GM19463 (cell line): ENCODE measurements at regions not wholly inside any gene's neighbourhood (a gene's known extent, or its start where the extent isn't known, plus 50 kb on each side); places are given as distances from the start of the nearest gene placed in this dataset.
"Not testable (repeated sequence)": the region's sequence is repeated elsewhere in the genome, so short reads cannot be mapped to it uniquely, and the experiment has no call there.

ENCODE experiments used
- ATAC-seq: cut with Tn5 transposase; IDR thresholded peaks from one replicate; pipeline ENCODE4 v1.9.1; 2021; ENCODE audit warnings: mild to moderate bottlenecking, moderate library complexity; ENCODE audit not compliant: unreplicated experiment

DNA sequence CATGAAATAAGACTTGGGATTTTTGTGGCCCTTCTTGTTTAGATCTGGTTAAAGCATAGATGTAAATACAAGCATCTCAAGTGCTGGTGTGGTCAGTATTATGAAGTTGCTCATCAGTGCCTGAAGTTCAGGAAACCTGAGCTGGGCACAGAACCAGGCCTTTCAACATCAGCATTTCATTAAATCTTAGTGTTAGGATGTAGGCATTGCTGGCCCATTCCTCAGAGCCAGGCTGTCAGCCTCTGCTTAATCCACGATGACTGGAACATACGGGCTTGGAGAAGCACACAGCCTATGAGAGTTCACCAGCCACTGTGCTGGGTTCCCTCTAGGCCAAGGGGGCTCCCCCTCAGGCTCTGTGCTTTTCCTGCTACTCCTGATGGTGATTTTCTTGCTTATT is 270.2 kb downstream of the EN1 start:
- no peak for ATAC-seq

DNA sequence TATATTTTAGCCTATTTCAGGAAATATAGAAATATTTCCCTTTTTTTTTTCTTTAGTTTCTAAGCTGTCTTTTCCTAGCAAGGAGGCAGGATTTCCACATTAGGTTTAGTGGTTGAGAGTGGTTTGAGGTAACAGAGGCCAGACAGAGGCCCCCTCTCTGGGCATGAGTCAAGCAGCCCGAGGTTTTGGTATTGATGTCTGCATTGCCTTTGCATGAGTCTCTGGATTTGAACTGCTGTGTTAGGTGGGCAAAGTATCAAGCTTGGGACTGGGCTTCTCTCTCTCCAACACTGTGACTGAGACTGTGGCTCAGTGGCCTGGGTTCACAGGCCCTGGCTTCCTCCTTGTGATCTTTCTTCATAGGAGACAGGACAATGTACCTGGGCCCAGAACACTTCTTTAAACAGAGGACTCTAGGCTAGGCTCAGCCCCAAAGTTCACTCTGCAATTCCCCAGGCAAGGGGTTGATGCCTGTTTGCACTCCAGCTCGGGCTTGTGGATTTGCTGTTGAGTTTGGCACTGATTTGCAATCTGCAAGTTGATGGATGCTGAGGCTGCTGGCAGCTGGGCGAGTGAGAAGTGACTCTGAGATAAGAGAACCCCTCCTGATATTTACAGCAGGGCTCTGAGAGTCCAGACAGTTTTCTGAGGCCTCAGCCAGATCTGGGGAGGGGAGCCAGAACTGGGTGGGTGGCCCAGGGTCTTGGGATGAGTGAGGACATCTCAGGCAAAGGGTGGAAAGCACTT is 271.2 kb downstream of the EN1 start:
- no peak for ATAC-seq

DNA sequence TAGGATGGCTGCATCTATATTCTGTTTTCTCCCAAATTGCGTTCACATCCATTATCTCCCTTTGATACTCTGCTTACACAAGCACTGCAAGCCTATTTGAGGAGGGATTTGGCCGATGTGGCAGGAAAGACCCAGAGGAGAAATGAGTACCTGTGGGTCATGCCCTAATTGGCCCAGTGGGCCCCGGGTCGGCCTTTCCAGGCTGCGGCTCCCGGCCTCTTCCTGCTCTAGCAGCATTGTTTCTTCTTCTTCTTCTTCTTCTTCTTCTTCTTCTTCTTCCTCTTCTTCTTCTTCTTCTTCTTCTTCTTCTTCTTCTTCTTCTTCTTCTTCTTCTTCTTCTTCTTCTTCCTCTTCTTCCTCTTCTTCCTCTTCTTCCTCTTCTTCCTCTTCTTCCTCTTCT is 275.1 kb downstream of the EN1 start:
- not testable (repeated sequence) for ATAC-seq

DNA sequence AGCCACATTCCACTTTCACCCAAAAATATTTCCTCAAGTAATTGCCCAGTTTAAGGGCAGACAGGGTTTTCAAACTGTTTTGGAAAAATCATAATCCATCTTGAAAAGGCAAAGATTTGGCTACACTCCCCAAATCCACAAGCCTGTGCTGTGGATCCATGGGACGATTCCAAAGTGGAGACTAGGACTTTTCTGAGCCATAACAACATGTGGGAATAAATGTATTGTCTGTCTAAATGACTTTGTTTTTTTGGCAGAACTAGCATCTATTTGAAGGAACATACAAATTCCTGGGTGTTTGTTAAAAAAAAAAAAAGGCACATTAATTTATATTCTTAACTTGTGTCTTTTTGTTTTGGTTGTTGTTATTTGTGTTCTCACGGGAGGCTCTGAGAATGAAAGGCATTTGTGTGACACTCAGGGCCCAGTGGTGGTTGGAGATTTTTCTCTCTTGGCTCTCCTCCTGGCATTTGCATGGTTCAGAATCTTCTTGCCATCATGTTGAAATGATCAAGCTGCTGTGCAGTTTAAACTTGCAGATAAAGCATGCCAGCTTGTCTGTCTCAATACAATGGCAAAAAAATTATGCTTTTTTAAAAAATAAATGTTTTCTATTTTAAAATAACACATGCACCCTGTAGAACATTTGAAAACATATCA is 277.4 kb downstream of the EN1 start:
- ATAC-seq = no peak

DNA sequence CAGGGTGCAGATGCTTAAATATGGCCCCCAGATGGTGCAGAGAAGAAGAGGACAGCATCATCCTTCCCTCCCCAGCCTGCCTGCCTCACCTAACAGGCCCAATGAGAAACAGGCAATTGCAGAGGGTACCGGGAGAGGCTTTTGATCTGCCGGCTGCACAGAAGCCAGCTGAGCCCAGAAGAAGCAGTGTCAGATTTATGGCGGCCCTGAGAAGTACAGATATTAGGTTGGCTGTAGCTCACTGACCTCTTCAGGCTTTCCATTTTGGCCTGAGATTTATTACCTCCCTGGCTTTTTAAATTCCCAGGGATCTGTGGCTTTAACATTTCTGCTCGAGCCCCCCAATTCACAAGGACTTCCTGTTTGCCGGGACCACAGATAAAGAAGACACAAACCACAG is 278.7 kb downstream of the EN1 start:
- no peak for ATAC-seq

DNA sequence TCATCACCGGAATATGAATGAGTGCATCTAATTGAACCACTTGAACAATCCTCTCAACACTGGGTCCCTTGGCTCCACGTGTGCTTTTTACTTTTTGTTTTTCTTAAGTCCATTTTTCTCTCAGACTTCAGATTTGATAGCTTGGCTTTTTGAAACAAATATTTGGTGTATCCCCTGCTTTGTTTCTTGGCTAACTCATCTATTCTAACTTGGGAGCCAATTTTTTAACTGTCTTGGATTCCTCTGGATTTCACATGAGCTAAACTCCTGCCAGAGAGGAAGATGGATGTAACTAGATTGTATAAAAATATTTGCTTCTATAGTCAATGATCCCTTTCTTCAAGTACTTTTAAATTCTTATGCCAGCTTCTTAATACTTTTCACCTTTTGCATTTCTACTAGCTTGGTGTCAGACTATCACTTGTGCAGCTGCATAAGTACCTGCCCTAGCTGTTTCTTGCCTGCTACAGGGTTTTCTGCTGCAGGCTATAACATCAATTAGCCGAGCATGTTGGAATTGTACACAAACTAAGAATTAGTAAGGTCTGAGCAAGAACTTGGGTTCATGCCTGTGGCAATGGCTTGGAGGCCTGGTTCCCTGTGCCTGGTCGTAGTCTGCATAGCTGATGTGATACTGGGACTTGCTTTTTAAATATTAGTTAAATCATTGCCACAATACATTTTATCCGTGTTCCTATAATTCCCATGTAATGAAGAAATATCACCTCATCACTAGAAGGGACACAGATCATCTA is 281.5 kb downstream of the EN1 start:
- no peak for ATAC-seq

DNA sequence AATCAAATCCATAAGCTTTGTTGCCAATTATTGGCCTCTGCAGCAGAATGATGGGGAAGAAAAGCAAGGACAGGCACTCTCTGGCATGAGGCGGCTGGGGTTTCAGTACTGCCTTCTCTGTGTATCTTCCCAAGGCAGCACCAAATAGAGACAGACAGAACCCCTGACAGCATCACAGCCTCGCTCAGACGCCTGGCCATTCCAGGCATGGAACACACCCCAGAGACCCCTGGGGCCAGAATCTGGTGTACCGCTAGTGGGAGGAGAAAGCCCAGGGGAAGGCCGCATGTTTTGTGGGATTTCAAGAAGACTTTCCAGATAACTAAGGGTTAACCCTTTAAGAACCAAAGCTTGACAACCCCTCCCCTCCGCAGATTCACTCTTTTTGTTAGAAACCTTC is 282.1 kb downstream of the EN1 start:
- no peak for ATAC-seq

DNA sequence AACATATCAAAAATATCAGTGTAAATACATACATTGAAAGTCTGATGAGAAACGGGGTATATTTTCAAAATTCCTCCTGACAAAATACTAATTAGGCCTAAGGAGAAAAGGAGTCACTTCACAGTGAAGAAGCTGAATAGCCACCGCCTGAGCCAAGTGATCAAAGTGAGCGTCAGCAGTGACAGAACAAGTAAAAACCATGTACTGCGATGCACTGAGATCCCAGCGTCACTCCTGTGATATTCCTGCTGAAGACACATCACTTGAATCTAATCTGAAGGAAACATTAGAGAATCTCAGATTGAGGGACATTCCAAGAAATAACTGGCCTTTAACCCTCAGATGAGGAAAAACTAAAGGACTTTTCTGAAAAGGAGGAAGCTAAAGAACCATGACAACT is 285.3 kb downstream of the EN1 start:
- no peak for ATAC-seq

DNA sequence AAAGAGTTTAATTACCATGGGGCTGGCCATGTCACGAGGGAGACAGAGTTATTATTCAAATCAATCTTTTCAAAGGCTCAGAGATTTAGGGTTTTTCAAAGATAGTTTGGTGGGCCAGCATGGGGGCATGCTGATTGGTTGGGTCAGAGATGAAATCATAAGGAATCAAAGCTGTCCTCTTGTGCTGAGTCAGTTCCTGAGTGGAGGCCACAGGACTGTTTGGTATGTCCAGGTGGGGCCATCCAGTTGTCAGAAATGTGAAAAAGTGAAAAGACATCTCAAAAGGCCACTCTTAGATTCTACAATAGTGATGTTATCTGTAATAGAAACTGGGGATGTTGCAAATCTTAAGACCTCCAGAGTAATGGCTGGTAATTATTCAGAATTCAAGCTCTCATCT is 288.6 kb downstream of the EN1 start:
- no peak for ATAC-seq

DNA sequence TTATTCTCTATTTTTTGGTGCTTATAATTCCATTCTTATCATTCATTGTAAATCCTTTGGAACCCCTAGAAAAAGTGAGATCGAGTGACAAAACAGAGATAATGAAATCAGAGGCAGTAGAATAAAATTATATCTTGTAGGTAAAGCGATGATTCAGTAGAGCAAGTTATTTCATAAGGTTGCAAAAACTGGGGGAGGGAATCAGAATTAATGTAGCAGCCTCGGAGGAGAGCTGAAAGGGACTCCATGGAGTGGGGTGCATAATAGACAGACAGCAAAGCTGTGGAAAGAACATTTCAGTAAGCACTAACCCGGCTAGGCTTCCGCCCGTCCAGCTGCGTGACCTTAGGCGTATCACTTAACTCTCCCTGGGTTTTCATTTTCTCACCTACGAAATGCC is 289.7 kb downstream of the EN1 start:
- ATAC-seq = no peak

DNA sequence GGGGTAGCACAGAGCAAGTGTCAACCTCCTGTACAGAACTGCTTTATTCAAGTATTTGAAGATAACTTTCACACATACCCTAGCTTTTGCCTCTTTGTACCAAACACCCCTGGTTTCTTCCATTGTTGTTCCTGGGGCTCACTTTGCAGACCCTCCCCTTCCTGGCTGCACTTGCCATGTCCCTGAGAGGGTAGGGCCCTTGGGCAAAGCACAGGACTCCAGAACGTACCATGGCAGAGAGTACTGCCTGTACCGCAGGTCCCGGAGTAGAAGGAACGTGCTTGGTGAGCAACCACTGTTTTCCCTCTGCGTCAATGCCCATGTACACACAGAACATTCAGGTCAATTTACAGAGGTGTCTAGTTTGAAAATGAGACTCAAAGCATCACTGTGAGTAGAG is 290.4 kb downstream of the EN1 start:
- ATAC-seq = no peak

DNA sequence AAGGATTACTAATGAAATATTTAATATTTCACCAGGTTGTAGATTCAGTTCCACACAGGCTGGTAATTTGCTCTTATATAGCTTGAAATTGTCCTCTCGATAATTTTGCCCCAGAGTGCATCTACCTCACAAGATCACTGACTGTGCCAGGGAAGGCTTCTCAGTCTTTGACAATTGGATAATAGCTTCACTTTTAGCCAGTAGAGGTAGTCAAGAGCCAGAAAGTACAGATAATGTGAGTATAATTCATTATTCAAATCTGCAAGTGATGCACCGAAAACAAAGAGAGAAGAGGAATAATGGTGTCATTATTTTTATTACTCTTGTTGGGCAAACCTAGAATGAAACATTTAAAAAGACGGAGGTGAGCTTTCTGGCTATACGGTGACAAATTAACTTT is 292.8 kb downstream of the EN1 start:
- ATAC-seq = no peak

DNA sequence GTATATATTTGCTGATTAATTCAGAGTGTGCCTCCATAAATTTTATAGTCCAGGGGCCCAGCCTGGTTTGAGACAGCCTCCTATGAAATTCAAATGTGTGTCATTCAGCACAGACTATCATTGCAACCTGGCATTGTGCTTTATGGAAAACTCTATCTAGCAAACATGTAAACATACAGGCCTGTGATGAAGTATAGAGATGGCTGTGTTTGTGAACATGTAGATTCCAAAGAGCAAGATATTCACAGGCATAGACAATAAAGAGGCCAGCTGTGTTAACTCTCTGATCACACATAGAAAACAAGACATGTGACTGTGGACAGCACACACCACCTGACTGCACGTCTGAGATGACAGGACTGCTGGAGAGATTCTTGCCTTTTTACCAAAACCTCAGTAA is 297.9 kb downstream of the EN1 start:
- ATAC-seq = no peak

DNA sequence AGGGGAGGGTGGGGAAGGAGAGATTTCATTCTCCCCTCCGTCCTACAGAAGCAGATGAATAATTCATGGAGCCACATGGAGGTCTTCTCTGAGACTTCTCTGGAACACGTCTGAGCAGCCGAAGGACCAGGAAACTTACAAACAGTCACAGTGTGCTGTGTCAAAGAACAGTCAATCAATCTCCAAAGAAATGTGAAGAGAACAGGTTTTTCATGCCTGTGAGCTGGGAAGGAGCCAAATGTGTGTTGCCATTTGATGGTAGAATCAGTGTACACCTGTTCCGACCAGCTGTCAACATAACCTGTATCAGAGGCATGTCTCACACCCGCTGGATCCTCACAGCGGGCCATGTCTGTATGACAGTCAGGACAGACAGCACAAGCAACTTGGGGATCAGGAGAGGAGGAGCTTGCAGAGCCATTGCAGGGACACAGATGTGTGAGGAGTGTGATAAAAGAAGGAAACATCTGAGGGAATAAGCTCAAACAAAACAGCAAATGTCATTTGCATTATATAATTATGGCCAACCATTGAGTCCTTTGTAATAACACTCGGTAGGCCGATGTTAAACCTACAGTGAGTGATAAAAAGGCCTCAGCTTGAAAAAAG is 298.5 kb downstream of the EN1 start:
- no peak for ATAC-seq

DNA sequence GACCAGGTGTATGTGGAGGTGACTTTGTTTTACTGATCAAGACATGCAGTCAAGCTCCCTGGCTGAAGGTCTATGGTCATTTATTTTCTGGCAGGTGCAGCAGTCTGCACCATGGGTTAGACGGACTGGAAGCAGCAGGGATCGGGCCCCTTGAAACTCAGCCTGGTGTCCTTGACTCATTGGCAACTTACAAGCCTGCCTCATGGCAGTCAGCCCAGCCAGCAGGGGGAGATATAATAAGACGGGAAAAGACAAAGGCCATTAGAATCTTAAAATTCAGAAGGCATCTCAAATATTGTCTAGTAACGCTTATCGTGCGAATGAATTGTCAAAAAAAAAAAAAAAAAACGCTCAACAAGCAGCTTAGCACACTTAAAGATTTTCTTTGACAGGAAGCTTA is 308.2 kb downstream of the EN1 start:
- ATAC-seq = no peak

DNA sequence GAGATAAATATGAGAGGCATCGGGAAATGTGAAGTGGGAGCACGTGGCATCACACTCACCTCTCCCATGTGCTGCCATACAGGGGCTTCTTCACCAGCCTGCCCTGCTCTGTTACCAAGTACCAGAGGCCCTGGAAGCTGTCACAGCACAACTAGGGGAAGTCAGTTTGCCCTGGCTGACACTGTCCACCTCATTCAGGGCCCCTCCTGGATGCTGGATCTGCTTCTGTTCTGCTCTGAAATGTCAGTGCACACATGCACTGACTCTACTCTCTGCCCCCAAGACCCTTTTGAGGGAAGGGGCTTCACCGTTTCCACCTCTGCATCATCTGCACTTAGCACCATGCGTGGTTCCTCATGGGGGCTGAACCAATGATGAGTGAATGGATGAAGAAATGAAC is 311.1 kb downstream of the EN1 start:
- no peak for ATAC-seq

DNA sequence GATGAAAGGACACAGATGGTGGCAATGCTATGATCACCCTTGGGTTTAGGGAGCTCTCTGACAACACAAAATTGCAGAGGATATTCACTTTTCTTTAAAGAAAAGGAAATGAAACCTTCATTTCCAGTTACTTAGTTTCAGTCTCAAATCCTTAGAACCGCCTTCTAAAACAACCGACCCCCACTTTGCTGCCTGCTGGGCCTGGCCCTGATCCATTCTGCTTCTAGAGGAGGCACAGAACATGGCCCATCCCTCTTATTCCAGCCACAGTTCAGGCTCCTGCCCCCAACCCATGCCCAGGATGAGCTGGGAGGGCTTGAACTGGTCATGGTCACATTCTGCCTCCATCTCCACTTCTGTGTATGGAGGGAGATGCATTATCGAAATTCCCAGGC is 311.6 kb downstream of the EN1 start:
- no peak for ATAC-seq

DNA sequence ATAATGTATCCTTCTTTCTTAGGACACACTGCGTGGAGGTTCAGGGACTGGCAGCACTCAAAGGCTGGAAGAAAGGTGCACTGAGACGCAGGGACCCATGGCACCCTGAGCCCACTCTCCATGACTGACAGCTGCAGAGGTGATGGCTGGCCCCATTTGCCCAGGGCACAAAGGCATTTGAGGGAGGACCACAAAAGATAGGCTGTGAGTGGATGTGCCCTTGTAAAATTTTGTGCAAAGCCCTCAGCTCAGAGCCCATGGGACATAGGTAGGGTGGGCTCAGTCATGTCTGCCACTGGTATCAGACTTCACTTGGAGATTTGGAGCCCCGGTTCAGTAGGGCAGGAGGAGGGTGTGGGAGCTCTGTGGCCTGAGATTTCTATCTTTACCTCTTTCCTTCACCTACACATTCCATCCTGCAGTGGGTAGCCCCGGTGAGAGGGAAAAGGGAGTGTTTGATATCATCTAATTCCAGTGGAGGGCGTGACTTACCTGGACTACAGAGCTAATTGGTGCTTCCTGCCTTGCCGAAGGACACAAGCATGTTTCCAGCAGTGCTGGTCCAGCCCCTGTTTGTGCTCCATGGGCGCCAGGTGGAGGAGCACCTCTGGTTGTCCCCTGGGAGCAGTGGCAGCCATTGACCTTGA is 312.2 kb downstream of the EN1 start:
- ATAC-seq = no peak

DNA sequence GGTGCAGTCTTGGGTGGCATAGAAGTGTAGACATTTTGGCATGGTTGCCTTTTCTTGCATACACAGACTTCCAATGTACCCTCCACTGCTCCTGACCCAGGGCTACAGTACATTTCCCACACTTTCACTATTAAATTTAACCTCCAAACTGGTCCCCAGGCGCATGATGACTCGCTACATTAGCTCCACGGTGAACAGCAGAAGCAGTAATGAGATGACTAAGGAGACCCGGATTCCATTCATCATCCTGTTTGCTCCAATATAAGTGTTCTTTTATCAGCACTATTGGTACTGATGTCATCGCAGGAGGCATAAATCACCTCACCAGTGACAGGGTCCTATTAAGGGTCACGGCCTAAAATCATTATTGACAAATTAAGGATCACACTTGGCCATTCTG is 316.5 kb downstream of the EN1 start:
- ATAC-seq = no peak

DNA sequence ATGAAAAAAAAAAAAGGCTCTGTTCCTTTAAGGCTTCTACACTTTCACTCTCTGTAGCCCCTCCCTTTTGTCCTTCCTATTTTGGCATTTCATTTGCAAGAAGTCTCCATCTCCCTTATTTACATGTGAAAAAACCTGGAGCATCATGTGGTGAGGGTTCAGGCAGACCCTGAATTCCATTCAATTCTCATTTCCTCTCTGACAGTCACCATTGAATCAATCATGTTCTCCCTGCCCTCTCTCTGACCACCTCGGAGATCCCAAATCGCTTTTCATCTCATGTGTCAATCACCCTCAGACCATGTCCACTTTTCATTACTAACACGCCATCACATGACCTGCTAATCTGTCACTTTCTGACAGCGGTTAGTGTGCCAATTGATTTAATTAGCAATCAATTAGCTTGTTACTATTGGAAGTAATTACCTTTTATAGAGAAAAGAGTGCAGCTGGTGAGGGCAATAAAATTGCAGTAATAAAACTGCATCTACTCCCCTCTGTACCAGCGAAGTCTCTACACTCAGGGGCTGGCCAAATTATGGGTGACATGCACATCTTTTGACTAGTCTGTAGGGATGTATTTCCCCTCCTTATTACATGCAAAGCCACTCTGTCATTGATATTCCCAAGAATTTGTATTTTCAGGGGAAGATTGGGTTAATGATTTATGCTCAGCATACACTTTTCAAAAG is 317.4 kb downstream of the EN1 start:
- no peak for ATAC-seq

DNA sequence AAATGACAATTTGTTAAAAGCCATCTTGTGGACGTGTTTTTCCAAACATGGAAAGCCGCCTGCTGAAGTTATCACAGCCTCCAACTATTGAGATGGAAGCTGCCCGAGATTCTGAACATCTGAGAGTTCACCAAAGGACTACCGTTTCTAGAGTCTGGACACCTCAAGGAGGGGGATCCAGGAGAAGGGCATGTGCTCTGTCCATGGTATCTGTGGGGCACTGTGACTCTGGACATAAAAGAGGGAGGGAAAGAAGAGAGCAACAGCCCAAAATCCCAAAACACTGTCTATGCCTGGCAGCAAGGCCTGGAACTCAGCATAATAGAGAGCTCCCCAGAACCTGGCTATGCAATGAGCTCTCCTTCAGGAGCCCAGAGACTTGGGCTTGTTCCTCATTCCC is 319.9 kb downstream of the EN1 start:
- ATAC-seq = no peak
